IPS-18a (cell line): ENCODE measurements at regions not wholly inside any gene's neighbourhood (a gene's known extent, or its start where the extent isn't known, plus 50 kb on each side); places are given as distances from the start of the nearest gene placed in this dataset.
"Not testable (repeated sequence)": the region's sequence is repeated elsewhere in the genome, so short reads cannot be mapped to it uniquely, and the experiment has no call there.

Experiments used
- H3K27ac ChIP-seq: one replicate; pipeline ENCODE4 v1.5.1; 2013; ENCODE audit warnings: low read length
- H3K27me3 ChIP-seq: one replicate; pipeline ENCODE4 v1.6.1; 2013; ENCODE audit warnings: mild to moderate bottlenecking, low read length; ENCODE audit not compliant: control insufficient read depth, insufficient read depth
- H3K36me3 ChIP-seq: one replicate; pipeline ENCODE4 v1.6.1; 2013; ENCODE audit warnings: low read depth, low read length; ENCODE audit not compliant: control insufficient read depth
- H3K4me1 ChIP-seq: one replicate; pipeline ENCODE4 v1.6.1; 2013; ENCODE audit warnings: low read depth, low read length; ENCODE audit not compliant: control insufficient read depth
- H3K4me3 ChIP-seq: one replicate; pipeline ENCODE4 v1.5.1; 2013; ENCODE audit warnings: low read length
- H3K9ac ChIP-seq: one replicate; pipeline ENCODE4 v1.6.1; 2013; ENCODE audit warnings: mild to moderate bottlenecking, low read length, moderate library complexity
- H3K9me3 ChIP-seq: one replicate; pipeline ENCODE4 v1.6.1; 2013; ENCODE audit warnings: low read depth, low read length; ENCODE audit not compliant: control insufficient read depth

DNA sequence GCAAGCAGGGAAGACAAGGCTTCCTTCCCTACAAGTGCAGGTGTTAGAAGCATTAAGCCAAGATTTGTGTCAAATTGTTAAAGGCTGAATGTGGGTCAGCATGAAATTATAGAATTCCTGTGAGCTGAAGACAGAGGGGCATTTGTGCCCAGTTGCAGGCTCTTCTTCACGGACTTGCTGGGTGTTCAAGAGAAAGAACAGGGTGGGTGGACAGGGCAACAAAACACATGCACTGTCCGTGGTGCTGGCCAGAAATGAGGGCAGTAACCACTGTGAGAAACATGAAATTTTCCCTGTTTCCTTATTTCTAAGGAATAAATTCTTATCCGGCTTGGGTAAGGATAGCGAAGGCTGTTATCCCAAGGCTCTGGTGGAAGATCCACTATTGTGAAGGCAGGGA is 579.5 kb upstream of the HTR1E start:
- no peaks in the 10 kb centered on the region for H3K36me3 ChIP-seq
- H3K4me1 ChIP-seq: no peaks in the 10 kb centered on the region
- H3K9ac ChIP-seq: no peak overlapping the region
- no peak overlapping the region for H3K27ac ChIP-seq
- no peaks in the 10 kb centered on the region for H3K27me3 ChIP-seq
- H3K4me3 ChIP-seq: no peak overlapping the region
- H3K9me3 ChIP-seq: no peaks in the 10 kb centered on the region

DNA sequence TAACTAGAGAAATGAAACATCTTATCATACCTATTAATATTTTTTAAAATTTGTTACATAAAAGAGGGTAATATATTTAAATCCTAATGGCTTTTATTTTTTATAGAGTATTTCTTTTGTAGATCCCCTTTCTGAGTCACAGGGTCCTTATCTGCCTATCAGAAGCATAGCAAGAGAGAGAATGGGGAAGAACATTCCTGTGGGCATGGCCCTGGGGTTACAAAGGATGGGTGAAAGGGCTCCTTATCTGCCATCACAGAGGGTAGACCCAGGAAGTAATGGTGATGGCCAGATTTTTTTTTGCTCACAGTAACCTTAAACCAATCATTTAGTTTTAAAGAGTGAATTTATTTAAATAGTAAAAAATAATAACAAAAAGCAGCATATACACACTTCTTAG is 582.1 kb upstream of the HTR1E start:
- Histone ChIP-seq H3K9me3 (no peaks in the 10 kb centered on the region), H3K4me1 (no peaks in the 10 kb centered on the region), H3K4me3 (no peak overlapping the region), H3K36me3 (no peaks in the 10 kb centered on the region), H3K27me3 (no peaks in the 10 kb centered on the region), H3K27ac (no peak overlapping the region), H3K9ac (no peak overlapping the region)

DNA sequence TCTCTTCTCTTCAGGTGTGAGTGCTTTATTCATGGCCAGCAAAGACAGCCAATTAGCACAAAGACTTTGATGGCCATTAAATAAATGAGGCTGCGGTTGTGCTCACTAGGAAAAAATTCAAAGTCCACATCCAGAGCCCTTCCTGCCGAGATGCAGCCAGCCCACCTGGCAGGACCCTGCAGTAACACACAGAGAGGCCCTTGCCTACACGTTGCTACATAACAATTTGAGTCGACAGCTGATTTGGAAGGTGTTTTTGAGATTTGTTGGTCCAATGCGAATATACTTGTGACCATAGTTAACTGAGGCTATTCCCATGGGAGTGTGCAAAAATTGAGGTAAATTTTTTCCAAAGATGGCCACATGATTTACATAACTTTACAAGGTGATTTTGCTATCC is 605.4 kb upstream of the HTR1E start:
- Histone ChIP-seq H3K9ac (no peak overlapping the region), H3K4me3 (no peak overlapping the region), H3K4me1 (peaks cover 14% of the 10 kb centered on the region), H3K36me3 (no peaks in the 10 kb centered on the region), H3K27ac (no peak overlapping the region), H3K9me3 (no peaks in the 10 kb centered on the region), H3K27me3 (no peaks in the 10 kb centered on the region)

DNA sequence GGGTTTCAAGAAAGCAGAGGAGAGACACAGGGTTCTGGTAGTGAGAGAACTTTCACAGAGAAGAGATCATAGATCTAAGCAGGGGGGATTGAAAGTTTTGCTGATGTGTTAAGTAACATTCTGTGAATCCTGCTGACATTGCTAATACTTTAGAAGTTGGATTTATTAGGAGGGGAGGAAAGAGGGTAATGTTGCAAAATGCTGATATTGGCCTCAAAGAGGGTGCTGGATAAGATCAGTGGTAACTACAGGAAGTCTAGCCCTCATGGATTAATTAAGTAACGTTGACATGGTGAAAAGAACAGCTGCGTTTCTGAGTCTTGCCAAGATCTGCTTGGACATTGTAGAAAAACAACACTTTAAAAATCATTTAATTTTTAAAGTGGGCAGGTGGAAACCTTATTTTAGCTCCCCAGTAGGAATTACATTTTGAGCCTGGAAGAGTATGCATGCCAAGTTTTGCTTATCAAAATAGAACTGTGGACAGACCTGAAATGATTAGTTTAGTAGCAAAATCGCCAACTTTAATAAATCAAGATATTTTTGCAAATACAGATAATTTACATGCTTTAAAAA is 606.0 kb upstream of the HTR1E start:
- Histone ChIP-seq H3K9me3 (no peaks in the 10 kb centered on the region), H3K4me3 (no peak overlapping the region), H3K36me3 (no peaks in the 10 kb centered on the region), H3K4me1 (peaks cover 14% of the 10 kb centered on the region), H3K27me3 (no peaks in the 10 kb centered on the region), H3K9ac (no peak overlapping the region), H3K27ac (no peak overlapping the region)

DNA sequence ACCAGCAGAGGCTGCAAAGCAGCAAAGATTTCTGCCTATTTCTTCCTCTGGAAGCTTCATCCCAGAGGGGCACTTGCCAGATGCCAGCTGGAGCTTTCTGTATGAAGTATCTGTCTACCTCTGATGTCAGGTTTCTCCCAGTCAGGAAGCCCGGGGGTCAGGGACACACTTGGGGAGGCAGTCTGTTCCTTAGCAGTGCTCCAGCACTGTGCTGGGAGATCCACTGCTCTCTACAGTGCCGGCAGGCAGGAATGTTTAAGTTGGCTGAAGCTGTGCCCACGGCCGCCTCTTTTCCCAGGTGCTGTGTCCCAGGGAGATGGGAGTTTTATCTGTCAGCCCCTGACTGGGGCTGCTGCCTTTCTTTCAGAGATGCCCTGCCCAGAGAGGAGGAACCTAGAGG is 631.1 kb upstream of the HTR1E start:
- H3K9me3 ChIP-seq: no peaks in the 10 kb centered on the region
- H3K27me3 ChIP-seq: no peaks in the 10 kb centered on the region
- no peak overlapping the region for H3K9ac ChIP-seq
- no peaks in the 10 kb centered on the region for H3K4me1 ChIP-seq
- H3K4me3 ChIP-seq: no peak overlapping the region
- no peaks in the 10 kb centered on the region for H3K36me3 ChIP-seq
- H3K27ac ChIP-seq: no peak overlapping the region

DNA sequence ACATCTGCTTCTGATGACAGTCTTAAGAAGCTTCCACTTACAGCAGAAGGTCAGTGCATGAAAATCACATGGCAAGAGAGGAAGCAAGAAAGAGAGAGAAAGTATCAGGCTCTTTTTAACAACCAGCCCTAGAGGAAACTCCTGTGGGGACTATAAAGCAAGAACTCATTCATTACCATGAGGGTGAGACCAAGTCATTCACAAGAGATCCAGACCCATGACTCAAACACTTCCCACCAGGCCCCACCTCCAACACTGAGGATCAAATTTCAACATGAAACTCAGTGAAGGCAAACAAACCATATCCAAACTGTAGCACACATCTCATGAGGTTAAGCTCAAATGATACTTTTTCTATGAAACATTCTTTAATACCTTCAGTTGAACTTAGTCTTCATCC is 643.2 kb upstream of the SYNCRIP start:
- Histone ChIP-seq H3K4me1 (no peaks in the 10 kb centered on the region), H3K4me3 (no peak overlapping the region), H3K9me3 (no peaks in the 10 kb centered on the region), H3K27me3 (no peaks in the 10 kb centered on the region), H3K9ac (no peak overlapping the region), H3K27ac (no peak overlapping the region), H3K36me3 (no peaks in the 10 kb centered on the region)

DNA sequence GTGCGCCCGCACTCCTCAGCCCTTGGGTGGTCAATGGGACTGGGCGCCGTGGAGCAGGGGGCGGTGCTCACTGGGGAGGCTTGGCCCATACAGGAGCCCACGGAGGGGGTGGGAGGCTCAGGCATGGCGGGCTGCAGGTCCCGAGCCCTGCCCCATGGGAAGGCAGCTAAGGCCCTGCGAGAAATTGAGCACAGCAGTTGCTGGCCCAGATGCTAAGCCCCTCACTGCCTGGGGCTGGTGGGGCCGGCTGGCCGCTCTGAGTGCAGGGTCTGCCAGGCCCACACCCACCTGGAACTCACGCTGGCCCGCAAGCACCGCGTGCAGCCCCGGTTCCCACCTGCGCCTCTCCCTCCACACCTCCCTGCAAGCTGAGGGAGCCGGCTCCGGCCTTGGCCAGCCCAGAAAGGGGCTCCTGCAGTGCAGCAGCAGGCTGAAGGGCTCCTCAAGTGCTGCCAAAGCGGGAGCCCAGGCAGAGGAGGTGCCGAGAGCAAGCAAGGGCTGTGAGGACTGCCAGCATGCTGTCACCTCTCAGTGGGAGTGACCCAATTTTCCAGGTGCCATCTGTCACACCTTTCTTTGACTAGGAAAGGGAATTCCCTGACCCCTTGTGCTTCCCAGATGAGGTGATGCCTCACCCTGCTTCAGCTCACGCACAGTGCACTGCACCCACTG is 642.3 kb upstream of the SYNCRIP start:
- H3K27ac ChIP-seq, H3K9ac ChIP-seq, H3K36me3 ChIP-seq, H3K4me1 ChIP-seq, H3K4me3 ChIP-seq, H3K9me3 ChIP-seq, H3K27me3 ChIP-seq: not testable (repeated sequence)

DNA sequence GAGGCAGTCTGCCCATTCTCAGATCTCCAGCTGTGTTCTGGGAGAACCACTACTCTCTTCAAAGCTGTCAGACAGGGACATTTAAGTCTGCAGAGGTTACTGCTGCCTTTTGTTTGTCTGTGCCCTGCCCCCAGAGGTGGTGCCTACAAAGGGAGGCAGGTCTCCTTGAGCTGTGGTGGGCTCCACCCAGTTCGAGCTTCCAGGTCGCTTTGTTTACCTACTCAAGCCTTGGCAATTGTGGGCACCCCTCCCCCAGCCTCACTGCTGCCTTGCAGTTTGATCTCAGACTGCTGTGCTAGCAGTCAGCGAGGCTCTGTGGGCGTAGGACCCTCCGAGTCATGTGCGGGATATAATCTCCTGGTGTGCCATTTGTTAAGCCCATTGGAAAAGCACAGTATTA is 640.9 kb upstream of the SYNCRIP start:
- H3K27me3 ChIP-seq, H3K9me3 ChIP-seq, H3K4me1 ChIP-seq, H3K9ac ChIP-seq, H3K36me3 ChIP-seq, H3K4me3 ChIP-seq, H3K27ac ChIP-seq: not testable (repeated sequence)

DNA sequence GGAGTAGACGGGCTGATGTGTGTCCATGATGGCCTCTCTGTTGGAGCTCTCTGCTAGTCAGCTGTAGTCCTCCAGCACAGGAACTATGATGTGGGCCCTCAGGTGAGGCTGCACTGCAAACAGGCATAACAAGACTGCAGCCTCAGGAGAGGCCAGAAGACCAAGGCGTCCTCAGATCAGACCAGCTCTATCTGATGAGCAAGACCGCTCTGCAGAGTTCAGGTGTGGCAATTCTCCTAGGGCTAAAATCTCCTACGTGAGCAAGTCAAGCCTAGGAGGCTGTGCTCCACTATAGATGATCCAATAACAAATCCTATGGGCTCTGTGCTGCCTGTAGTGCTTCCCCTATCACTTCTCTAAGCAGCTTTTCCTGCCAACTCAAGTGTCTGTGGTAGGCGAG is 633.4 kb upstream of the SYNCRIP start:
- Histone ChIP-seq H3K9me3 (no peaks in the 10 kb centered on the region), H3K36me3 (no peaks in the 10 kb centered on the region), H3K27me3 (no peaks in the 10 kb centered on the region), H3K4me3 (no peak overlapping the region), H3K4me1 (no peaks in the 10 kb centered on the region), H3K9ac (no peak overlapping the region), H3K27ac (no peak overlapping the region)

DNA sequence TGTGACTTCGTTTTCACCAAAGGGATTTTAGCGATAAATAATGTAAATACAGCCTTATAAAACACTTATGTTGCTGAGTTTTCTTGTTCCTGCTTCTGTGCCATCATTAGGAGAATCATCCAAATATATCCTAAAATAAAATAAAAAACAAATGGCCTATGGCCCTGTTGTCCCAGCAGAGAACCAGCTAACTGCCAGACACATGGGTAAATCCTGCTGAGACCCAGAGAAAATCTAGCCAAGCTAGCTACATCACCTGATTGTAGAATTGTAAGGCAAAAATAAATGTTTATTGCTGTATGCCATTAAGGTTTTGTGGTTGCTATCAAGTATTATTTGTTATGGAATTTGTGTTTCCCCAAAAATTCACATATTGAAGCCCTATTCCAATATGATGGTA is 631.2 kb upstream of the SYNCRIP start:
- no peak overlapping the region for H3K9ac ChIP-seq
- H3K36me3 ChIP-seq: no peaks in the 10 kb centered on the region
- H3K9me3 ChIP-seq: no peaks in the 10 kb centered on the region
- H3K27me3 ChIP-seq: no peaks in the 10 kb centered on the region
- no peak overlapping the region for H3K4me3 ChIP-seq
- H3K27ac ChIP-seq: no peak overlapping the region
- H3K4me1 ChIP-seq: no peaks in the 10 kb centered on the region

DNA sequence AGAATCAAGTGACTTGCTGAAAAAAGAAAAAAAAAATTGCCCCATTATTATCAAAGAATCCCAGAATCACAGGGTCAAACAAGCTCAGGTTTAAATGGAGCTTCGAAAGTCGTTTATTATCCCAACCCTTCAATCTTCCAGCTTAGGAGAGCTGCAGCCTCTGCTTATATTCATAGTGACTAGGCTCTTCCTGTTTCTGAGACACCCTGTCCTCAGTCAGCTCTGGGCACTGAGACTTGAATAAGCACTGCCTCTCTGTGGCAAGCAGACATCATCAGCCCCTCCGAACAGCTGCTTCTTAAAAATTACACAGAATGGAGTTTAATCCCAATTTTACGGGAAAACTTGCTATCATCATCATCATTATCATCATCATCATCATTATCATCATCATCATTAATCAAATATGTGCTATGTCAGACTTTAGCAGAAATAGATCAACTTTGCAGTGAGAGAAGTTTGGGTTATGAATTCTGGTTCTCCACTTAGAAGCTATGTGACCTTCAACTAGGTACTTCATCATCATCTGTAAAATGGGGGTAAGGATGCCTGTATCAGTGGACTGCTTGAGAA is 614.0 kb upstream of the SYNCRIP start:
- no peak overlapping the region for H3K27ac ChIP-seq
- no peaks in the 10 kb centered on the region for H3K4me1 ChIP-seq
- no peak overlapping the region for H3K9ac ChIP-seq
- no peaks in the 10 kb centered on the region for H3K9me3 ChIP-seq
- no peaks in the 10 kb centered on the region for H3K27me3 ChIP-seq
- H3K36me3 ChIP-seq: no peaks in the 10 kb centered on the region
- H3K4me3 ChIP-seq: no peak overlapping the region

DNA sequence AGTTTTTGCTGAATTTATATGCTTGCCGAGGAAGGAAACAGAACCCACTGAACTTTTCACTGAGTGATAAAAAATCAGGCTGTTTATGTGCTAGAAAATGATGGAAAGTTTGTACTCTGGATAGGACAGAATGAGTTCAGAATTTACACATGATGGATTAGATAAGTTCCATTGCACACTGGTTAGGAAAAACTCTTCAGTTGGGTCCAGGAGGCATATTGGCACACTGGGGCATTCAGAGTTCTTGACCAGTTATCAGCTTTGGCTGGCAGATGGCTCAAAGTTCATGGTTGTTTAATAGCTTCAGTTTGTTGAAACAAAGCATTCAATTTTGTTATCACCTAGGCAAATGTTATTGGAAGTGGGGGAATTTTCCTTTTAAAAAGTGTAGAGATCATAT is 613.3 kb upstream of the SYNCRIP start:
- no peaks in the 10 kb centered on the region for H3K9me3 ChIP-seq
- no peaks in the 10 kb centered on the region for H3K27me3 ChIP-seq
- H3K36me3 ChIP-seq: no peaks in the 10 kb centered on the region
- H3K9ac ChIP-seq: no peak overlapping the region
- no peak overlapping the region for H3K27ac ChIP-seq
- H3K4me1 ChIP-seq: no peaks in the 10 kb centered on the region
- H3K4me3 ChIP-seq: no peak overlapping the region
